Nephron (organoid): ENCODE measurements at regions not wholly inside any gene's neighbourhood (a gene's known extent, or its start where the extent isn't known, plus 50 kb on each side); places are given as distances from the start of the nearest gene placed in this dataset.

Source experiments
- H3K27ac Mint-ChIP-seq, 3 experiments: 2 replicates each; pipeline ENCODE4 v1.8.0; 2020; ENCODE audit warnings: mixed read lengths in 3 of 3, mild to moderate bottlenecking in 2 of 3, moderate library complexity in 1 of 3
- H3K27me3 Mint-ChIP-seq: 2 replicates; pipeline ENCODE4 v1.8.0; 2021; ENCODE audit warnings: low read depth, mild to moderate bottlenecking, moderate library complexity, mixed read lengths
- H3K36me3 Mint-ChIP-seq: 2 replicates; pipeline ENCODE4 v1.8.0; 2020; ENCODE audit warnings: low read depth, mixed read lengths
- H3K4me1 Mint-ChIP-seq: 2 replicates; pipeline ENCODE4 v1.8.0; 2020; ENCODE audit warnings: mixed read lengths
- H3K4me3 Mint-ChIP-seq, 3 experiments: 2 replicates each; pipeline ENCODE4 v1.8.0; 2020; ENCODE audit warnings: mild to moderate bottlenecking in 3 of 3, mixed read lengths in 3 of 3, moderate library complexity in 2 of 3
- H3K9me3 Mint-ChIP-seq: 2 replicates; pipeline ENCODE4 v1.8.0; 2020; ENCODE audit warnings: mixed read lengths
- CTCF ChIP-seq, 3 experiments: fragments of 200-600 bp; sonication (generic); IDR thresholded peaks; one replicate each; pipeline ENCODE4 v1.5.0; 2021; ENCODE audit warnings: antibody characterized with exemption in 3 of 3; ENCODE audit not compliant: unreplicated experiment in 3 of 3

- peaks cover 13% of the 10 kb centered on the region for H3K36me3 Mint-ChIP-seq
- H3K4me3 Mint-ChIP-seq = no peak overlapping the region
- no peak for TF ChIP-seq CTCF (IDR thresholded peaks at IDR 0.05; ENCODE audit: unreplicated experiment in 3 of 3)
- H3K9me3 Mint-ChIP-seq = peaks cover 2% of the 10 kb centered on the region
- H3K4me1 Mint-ChIP-seq = peaks cover 14% of the 10 kb centered on the region
- no peaks in the 10 kb centered on the region for H3K27me3 Mint-ChIP-seq
- peak overlapping the region; percentile 62 to 97 (median 67) for H3K27ac Mint-ChIP-seq
Observed at GRCh38 chr18:23401400-23402347, 51.4 kb upstream of the RIOK3 start.
